Thymus (tissue), 11 donors: ENCODE measurements at regions not wholly inside any gene's neighbourhood (a gene's known extent, or its start where the extent isn't known, plus 50 kb on each side); places are given as distances from the start of the nearest gene placed in this dataset.

Experiments
- DNase-seq, 9 donors: peaks; one replicate each; pipeline ENCODE4 v3.0.0-alpha.2; 2013; ENCODE audit warnings: low spot score in 9 of 9, low read depth in 6 of 9, missing footprints in 1 of 9
- H3K27ac ChIP-seq, 2 donors: one replicate each; pipeline ENCODE4 v1.5.1; 2013; ENCODE audit warnings: control low read depth in 1 of 2, low read depth in 1 of 2, low read length in 1 of 2, mild to moderate bottlenecking in 1 of 2, moderate library complexity in 1 of 2
- H3K27me3 ChIP-seq, 2 donors: one replicate each; pipeline ENCODE4 v1.5.1; 2013; ENCODE audit warnings: low read length in 1 of 2; ENCODE audit not compliant: control insufficient read depth in 2 of 2, insufficient read depth in 1 of 2
- H3K36me3 ChIP-seq, 2 donors: one replicate each; pipeline ENCODE4 v1.5.1; 2013; ENCODE audit warnings: low read length in 1 of 2, mild to moderate bottlenecking in 1 of 2, moderate library complexity in 1 of 2; ENCODE audit not compliant: control insufficient read depth in 2 of 2, insufficient read depth in 2 of 2
- H3K4me1 ChIP-seq, 2 donors: one replicate each; pipeline ENCODE4 v1.5.1; 2013; ENCODE audit warnings: low read length in 2 of 2; ENCODE audit not compliant: control insufficient read depth in 2 of 2, insufficient read depth in 2 of 2
- H3K4me3 ChIP-seq, 2 donors: one replicate each; pipeline ENCODE4 v1.5.1; 2013; ENCODE audit warnings: low read length in 2 of 2, control low read depth in 1 of 2, mild to moderate bottlenecking in 1 of 2
- H3K9me3 ChIP-seq, 2 donors: one replicate each; pipeline ENCODE4 v1.5.1; 2013; ENCODE audit warnings: low read length in 1 of 2, mild to moderate bottlenecking in 1 of 2; ENCODE audit not compliant: control insufficient read depth in 2 of 2, insufficient read depth in 1 of 2
- WGBS: extraction: QIAGEN DNeasy Blood & Tissue Kit; methylation state at CpG from one replicate; pipeline ENCODE4 v1.1.7; 2013; 5-methylcytosine and 5-hydroxymethylcytosine counted together
- donor health status: healthy.

DNA sequence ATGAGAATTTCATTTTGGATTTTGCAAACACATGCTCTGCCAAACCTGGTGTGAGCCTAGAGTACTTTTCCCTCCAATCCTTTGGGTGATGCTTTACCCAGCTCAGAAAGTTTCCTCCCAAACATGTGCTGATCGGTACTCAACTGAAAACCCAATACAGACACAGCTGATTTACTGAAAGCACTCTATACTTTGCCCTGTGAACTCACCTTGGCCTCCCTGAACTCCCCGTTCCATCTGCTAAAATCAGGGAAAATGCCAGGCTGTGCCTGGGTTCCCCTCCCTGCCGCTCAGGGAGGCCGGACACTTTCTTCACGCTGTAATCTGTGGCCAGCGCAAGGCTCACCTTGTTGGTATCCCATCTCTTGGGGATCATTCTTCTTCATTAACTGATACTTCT lies 391.2 kb downstream of the CBLN2 start:
- H3K4me1 ChIP-seq = no peaks in the 10 kb centered on the region
- no peaks in the 10 kb centered on the region for H3K9me3 ChIP-seq
- H3K36me3 ChIP-seq = no peaks in the 10 kb centered on the region
- no peak overlapping the region for H3K4me3 ChIP-seq
- 97% methylated on average over 6 of the region's 6 CpGs for WGBS
- H3K27ac ChIP-seq = no peak overlapping the region
- no peaks in the 10 kb centered on the region for H3K27me3 ChIP-seq
- DNase-seq = no peak

DNA sequence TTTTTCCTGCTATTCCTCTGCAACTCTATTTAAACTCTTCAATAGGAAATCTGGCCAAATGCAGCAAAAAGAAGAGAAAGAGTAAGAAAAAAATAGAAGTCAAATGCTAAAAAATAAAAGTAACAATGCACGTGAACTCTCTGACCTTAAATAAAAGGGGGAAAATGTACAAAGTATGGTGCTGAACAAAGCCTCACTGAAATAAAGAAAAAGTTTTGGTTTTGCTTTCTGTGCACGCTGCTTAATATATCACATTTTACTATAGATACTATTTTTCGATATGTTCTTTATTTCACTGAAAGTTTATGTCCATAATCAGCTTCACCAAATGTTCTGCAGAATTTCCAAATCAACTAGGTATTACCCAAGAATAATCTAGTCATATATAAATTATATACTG lies 396.3 kb downstream of the CBLN2 start:
- H3K27ac ChIP-seq = no peak overlapping the region
- no peak overlapping the region for H3K4me3 ChIP-seq
- DNase-seq = no peak
- WGBS = 90% methylated on average over 3 of the region's 3 CpGs
- H3K4me1 ChIP-seq = no peaks in the 10 kb centered on the region
- no peaks in the 10 kb centered on the region for H3K9me3 ChIP-seq
- H3K36me3 ChIP-seq = no peaks in the 10 kb centered on the region
- no peaks in the 10 kb centered on the region for H3K27me3 ChIP-seq

DNA sequence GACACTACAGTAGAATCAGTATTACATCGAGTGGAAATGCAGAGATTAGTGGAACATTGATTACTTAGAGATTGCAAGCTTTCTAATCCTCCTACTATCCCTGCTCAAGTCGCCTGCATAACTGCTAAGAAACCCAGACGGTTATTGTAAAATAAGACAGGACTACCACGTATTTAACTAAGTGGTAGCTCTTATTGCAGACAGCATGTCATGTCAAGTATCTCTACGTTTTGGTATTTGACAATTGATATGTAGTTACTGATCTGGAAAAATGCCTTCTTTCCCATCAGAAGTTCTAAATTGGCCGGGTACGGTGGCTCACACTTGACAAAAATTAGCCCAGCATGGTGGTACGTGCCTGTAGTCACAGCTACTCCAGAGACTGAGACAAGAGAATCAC lies 404.1 kb downstream of the CBLN2 start:
- WGBS = 83% methylated on average over 8 of the region's 8 CpGs
- H3K4me1 ChIP-seq = no peaks in the 10 kb centered on the region
- H3K27me3 ChIP-seq = no peaks in the 10 kb centered on the region
- DNase-seq = no peak
- no peak overlapping the region for H3K27ac ChIP-seq
- H3K4me3 ChIP-seq = no peak overlapping the region
- no peaks in the 10 kb centered on the region for H3K9me3 ChIP-seq
- no peaks in the 10 kb centered on the region for H3K36me3 ChIP-seq

DNA sequence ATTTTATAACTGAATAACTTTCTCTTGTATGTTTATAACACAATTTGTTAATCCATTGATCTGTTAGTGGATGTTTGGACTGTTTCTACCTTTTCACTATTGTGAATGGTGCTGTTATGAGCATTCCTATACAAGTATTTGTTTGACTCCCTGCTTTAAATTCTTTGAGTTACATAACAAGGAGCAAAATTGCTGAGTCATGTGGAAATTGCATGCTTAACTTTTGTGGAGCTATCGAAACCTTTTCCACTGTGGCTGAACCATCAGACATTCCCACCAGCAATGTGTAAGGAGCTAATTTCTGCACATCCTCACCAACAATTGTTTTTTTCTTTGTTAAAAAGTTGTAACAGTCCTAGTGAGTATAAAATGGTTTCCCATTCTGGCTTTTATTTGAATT lies 415.5 kb downstream of the CBLN2 start:
- H3K36me3 ChIP-seq = no peaks in the 10 kb centered on the region
- no peaks in the 10 kb centered on the region for H3K4me1 ChIP-seq
- no peak for DNase-seq
- no peak overlapping the region for H3K27ac ChIP-seq
- H3K4me3 ChIP-seq = no peak overlapping the region
- H3K9me3 ChIP-seq = no peaks in the 10 kb centered on the region
- 36% methylated on average over 1 of the region's 1 CpG for WGBS
- no peaks in the 10 kb centered on the region for H3K27me3 ChIP-seq

DNA sequence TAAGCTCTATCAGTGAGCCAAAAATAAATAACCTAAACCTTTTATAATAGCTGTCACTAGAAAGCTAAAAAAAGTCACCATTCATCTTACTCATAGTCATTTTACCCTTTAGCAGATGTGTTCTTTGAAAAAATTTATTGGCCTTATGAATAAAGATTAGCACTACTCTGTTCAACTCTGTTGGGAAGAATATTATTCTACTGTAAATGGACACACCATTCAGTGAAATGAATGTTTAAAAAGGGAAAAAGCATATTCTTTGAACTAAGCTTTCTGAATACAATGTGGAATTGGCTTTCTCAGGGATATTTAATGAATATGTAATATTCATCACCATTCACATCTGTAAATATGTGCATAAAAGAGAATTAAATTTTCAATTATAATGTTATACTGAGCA lies 422.0 kb downstream of the CBLN2 start:
- no peaks in the 10 kb centered on the region for H3K36me3 ChIP-seq
- no peak overlapping the region for H3K27ac ChIP-seq
- H3K4me3 ChIP-seq = no peak overlapping the region
- no peaks in the 10 kb centered on the region for H3K27me3 ChIP-seq
- H3K4me1 ChIP-seq = no peaks in the 10 kb centered on the region
- no peaks in the 10 kb centered on the region for H3K9me3 ChIP-seq
- DNase-seq = no peak

DNA sequence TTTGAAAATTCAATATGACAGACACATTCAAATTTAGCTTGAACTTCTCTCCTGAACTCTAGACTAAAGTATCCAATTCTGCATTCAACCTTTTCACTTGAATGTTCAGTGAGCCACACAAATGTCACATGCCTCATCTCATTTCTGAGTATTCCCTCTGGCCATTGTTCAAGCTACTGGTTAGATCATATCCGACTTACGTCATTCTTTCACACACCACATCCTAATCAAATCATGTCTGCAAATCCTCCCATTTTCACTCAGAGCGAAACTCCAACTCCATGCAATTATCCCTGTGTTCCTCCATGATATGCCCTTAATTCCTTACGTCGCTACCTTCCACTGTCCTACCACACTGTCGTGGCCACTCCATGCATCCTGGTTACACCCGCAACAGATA lies 425.1 kb downstream of the CBLN2 start:
- WGBS = 94% methylated on average over 7 of the region's 7 CpGs
- no peaks in the 10 kb centered on the region for H3K4me1 ChIP-seq
- no peak overlapping the region for H3K4me3 ChIP-seq
- H3K9me3 ChIP-seq = no peaks in the 10 kb centered on the region
- no peaks in the 10 kb centered on the region for H3K27me3 ChIP-seq
- H3K36me3 ChIP-seq = no peaks in the 10 kb centered on the region
- DNase-seq = no peak
- H3K27ac ChIP-seq = no peak overlapping the region

DNA sequence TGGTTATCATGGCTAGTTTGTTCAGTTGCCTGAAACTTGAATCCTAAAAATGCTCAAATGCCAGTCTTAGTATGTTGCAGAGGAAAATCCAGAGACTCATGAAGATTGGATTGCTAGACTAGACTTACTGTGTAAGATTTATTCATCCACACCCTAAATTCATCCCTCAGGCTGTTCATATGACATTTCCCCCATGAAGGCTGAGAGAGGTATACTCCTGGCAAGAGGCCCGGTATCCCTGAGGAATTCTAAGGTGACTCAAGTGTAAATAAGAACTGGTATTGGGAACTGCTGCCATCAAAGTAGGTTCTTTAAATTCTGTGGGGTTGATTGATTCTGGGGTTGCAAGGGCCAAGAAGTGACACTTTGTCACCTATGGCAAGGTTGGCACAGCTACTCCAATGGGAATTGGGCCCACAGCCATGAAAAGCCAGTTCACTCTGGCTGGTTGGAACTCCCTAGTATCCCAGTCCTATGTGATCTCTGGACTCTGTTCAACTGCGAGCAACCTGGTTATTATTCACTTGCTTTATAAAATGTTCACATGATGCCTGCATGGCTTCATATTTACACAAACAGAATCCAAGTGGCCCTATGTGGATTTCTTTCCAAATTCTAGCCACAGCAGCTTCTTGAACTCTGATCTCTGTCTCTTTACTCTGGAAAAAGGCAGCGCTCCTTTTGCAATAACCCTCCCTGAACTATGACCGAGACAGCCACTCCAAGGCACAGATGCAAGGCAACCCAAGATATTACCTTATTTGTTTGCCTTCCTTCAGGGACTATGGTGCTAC lies 429.1 kb downstream of the CBLN2 start:
- WGBS = 96% methylated on average over 4 of the region's 4 CpGs
- H3K27me3 ChIP-seq = no peaks in the 10 kb centered on the region

DNA sequence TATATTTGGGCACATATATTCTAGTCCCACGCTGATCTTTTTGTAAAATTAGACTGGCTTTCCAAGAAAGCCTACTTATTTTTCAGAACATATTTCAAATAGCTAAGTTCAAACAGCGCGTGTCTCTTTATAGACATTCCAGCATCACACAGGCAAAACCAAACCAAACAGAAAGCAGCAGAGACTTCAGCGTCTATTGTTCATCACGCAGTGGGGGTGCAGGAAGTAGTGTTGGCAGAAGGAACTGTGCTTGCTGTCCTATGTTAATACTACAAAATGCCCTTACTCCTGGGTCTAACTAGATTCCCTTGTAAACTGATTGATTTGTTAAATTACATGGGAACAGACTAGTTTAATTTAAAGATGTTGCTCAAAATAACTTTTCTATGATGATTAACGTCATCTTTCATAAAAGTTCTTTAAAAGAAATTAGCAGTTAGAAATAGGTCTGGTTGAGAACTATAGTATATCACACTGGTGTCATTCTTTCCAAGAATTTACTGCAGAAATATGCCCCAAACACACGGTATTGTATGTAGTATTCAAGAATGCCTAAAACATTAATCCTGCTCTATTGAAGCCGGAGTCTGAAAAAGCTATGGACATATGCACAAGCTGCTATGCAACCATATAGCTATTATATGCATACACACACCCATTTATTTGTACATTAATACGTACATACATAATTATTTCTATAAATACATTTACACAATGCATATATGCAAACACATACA lies 436.3 kb downstream of the CBLN2 start:
- Histone ChIP-seq H3K27me3 (no peaks in the 10 kb centered on the region), H3K27ac (no peak overlapping the region), H3K4me3 (no peak overlapping the region), H3K36me3 (no peaks in the 10 kb centered on the region), H3K9me3 (no peaks in the 10 kb centered on the region), H3K4me1 (no peaks in the 10 kb centered on the region)
- 52% methylated on average over 9 of the region's 9 CpGs for WGBS
- DNase-seq = no peak

More for the DNA sequence above, 429.1 kb downstream of the CBLN2 start:
- Histone ChIP-seq H3K4me3 (no peak overlapping the region), H3K27ac (no peak overlapping the region), H3K9me3 (no peaks in the 10 kb centered on the region), H3K4me1 (no peaks in the 10 kb centered on the region), H3K36me3 (no peaks in the 10 kb centered on the region)
- no peak for DNase-seq

DNA sequence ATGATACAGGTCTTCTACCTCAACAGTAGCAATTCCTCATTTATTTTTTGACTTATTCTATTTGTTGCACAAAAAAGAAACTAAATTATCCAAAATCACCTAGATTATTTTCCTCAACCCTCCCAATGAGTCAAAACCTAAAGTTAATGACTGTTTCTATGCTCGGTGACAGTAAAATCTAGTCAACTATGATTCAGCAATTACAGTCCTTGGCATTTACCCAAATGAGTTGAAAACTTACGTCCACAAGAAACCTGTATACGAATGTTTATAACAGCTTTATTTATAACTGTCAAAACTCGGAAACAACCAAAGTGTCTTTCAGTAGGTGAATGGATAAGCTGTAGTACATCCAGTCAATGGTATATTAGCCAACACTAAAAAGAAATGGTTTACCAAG lies 439.3 kb downstream of the CBLN2 start:
- DNase-seq = no peak
- H3K4me3 ChIP-seq = no peak overlapping the region

More for the DNA sequence above, 439.3 kb downstream of the CBLN2 start:
- H3K36me3 ChIP-seq = no peaks in the 10 kb centered on the region
- no peak overlapping the region for H3K27ac ChIP-seq
- 93% methylated on average over 4 of the region's 4 CpGs for WGBS
- no peaks in the 10 kb centered on the region for H3K27me3 ChIP-seq
- H3K9me3 ChIP-seq = no peaks in the 10 kb centered on the region
- no peaks in the 10 kb centered on the region for H3K4me1 ChIP-seq
